Umbilical cord (tissue), 1 donor: ENCODE measurements at regions not wholly inside any gene's neighbourhood (a gene's known extent, or its start where the extent isn't known, plus 50 kb on each side); places are given as distances from the start of the nearest gene placed in this dataset.

ENCODE experiments used
- DNase-seq: peaks from one replicate; pipeline ENCODE4 v3.0.0-alpha.2; 2015; ENCODE audit warnings: low spot score

- DNase-seq = no peak
Observed at GRCh38 chr15:37572401-37572800, 362.0 kb upstream of the TMCO5A start.

- DNase-seq = no peak
Observed at GRCh38 chr15:37574985-37575384, 359.5 kb upstream of the TMCO5A start.

GRCh38 chr15:37576952-37577351 is 357.5 kb upstream of the TMCO5A start:
- no peak for DNase-seq

GRCh38 chr15:37581866-37582532 is 352.4 kb upstream of the TMCO5A start:
- DNase-seq = no peak

- no peak for DNase-seq
Observed at GRCh38 chr15:37582852-37583251, 351.6 kb upstream of the TMCO5A start.

- no peak for DNase-seq
Observed at GRCh38 chr15:37586011-37586583, 348.3 kb upstream of the TMCO5A start.

GRCh38 chr15:37586976-37587375 is 347.5 kb upstream of the TMCO5A start:
- no peak for DNase-seq

GRCh38 chr15:37594417-37594816 is 340.0 kb upstream of the TMCO5A start:
- DNase-seq = no peak

- DNase-seq = no peak
Observed at GRCh38 chr15:37595426-37595970, 338.9 kb upstream of the TMCO5A start.

GRCh38 chr15:37599156-37599555 is 335.3 kb upstream of the TMCO5A start:
- DNase-seq = no peak

- DNase-seq = no peak
Observed at GRCh38 chr15:37616215-37616614, 318.2 kb upstream of the TMCO5A start.

GRCh38 chr15:37618353-37618752 is 316.1 kb upstream of the TMCO5A start:
- no peak for DNase-seq

GRCh38 chr15:37619358-37620042 is 314.9 kb upstream of the TMCO5A start:
- no peak for DNase-seq

- DNase-seq = no peak
Observed at GRCh38 chr15:37625576-37625975, 308.9 kb upstream of the TMCO5A start.

- DNase-seq = no peak
Observed at GRCh38 chr15:37628507-37628906, 305.9 kb upstream of the TMCO5A start.

GRCh38 chr15:37636736-37637135 is 297.7 kb upstream of the TMCO5A start:
- DNase-seq = no peak

- no peak for DNase-seq
Observed at GRCh38 chr15:37638116-37638515, 296.3 kb upstream of the TMCO5A start.

GRCh38 chr15:37638691-37639090 is 295.7 kb upstream of the TMCO5A start:
- no peak for DNase-seq

- no peak for DNase-seq
Observed at GRCh38 chr15:37652646-37653417, 281.6 kb upstream of the TMCO5A start.

- DNase-seq = no peak
Observed at GRCh38 chr15:37678124-37678523, 256.3 kb upstream of the TMCO5A start.

GRCh38 chr15:37679627-37680026 is 254.8 kb upstream of the TMCO5A start:
- no peak for DNase-seq

GRCh38 chr15:37682304-37682703 is 252.1 kb upstream of the TMCO5A start:
- no peak for DNase-seq
